NCI-H2081 (cell line): ENCODE measurements at regions not wholly inside any gene's neighbourhood (a gene's known extent, or its start where the extent isn't known, plus 50 kb on each side); places are given as distances from the start of the nearest gene placed in this dataset.

Experiments used
- DNase-seq, 2 experiments: peaks; one replicate each; lab custom pipeline; 2025; lab: John Stamatoyannopoulos, UW

DNA sequence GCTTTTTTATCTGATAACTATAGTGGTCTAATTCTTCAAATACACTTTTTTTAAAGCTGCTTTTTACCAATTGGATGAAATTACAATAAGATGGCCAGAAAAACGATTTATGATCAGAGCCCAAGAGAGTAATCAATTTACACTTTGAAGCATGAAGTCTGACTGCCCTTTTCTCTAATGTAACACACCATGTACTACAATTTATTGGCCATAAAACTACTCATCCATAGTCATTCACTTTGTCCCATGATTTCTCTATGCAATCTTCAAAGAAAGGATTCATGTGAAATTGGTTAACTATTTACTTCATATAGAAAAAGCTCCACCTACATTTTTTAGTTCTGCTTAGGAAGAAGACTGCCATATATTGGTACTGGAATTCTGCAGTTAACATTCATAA lies 73.6 kb upstream of the CAST start:
- no peak for DNase-seq

DNA sequence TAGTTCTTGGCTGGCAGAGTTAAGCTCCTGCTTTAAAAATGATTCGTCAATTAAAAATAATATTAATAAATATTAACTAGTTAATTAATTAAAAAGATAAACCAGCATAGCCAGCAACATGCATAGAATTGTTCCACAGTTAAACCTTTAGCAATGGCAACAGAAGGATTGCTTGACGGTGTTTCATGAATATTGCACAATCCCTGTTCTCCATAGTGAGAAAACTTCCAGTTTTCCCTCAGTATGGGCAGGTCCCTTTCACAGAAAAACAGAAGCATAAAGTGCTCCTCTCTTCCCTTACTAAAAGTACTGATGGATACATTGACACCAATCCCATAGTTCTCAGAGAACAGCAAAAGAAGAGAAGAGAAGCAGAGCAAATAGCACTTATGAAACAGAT lies 71.4 kb upstream of the CAST start:
- no peak for DNase-seq

DNA sequence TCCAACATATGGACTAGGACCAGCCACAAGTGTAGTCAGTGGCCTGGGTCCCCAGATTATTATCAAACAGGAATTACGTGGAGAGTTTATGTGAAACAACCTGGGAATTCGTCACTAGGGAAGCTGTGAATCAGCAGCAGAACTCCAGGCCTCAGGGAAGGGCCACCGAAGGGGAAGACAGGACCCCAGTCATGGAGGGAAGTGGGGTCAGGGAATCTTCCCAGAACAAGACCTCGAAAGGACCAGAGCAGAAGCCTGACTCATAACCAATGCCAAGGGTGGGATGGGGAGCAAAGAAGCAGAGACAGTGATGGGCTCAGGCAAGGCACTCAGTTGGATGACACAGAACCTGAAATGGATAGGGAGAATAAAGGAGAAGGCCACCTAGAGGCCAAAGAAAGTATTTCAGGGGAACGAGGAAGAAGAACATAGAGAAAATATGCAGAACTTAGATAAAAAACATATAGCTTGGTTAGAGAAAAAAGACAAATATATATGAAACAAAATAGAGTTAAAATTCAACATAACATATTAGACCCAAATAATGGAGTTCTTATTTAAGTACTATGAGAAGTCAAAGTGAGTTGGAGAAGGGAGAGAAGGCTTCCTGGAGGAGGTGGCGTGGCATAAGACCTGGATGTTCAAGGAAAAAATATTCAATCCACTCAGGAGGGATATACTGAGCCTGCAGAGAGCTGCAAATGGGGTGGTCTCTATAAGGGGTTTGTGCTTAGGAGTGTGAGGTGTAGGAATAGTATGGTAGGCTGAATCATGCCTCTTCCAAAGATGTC lies 66.7 kb upstream of the CAST start:
- peak in 1 of 2 experiments; percentile 6 for DNase-seq

DNA sequence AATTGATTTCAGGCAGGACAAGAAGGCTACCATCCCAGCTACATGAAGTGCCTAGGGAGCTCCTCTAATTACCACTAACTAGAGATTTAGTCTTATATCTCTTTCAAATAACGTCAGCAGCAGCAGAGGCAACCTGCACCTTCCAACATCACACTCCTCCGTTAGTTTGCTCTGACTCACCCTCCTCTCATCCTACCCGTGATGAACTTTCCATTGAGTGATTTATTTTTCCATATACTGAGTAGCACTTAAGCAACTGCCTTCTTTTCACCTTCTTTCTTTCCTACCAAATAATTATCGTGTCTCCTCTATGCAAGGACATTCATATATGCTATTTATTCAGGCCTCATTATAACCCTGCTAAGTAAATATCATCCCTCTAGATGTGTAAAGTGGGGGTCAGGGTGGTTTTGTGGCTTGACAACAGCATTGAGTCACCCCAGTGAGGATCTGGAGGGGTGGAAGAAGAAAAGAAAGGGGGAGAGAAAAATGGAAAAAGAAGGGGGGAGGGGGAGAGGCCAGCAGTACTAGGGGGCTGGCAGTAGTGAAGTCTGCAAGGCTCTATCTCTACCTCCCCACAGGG lies 64.6 kb upstream of the CAST start:
- no peak for DNase-seq

DNA sequence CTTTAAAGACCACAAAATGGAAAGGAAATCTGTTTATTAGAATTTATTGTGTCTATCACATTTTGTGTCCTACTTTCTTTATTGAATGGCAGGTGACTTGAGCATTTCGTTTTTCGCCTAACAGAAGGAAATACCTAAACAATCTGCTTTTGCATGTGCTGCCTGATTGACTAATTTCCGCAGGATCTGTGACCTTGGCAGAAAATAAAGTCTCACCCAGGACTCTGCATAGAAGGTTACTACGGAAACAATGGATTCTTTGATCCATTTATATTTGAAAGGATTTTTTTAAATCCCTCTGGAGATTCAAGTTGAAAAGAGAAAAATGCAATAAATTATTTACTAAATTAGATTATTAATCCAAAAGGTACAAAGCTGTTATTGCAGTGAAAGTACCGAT lies 61.0 kb upstream of the CAST start:
- DNase-seq = no peak

DNA sequence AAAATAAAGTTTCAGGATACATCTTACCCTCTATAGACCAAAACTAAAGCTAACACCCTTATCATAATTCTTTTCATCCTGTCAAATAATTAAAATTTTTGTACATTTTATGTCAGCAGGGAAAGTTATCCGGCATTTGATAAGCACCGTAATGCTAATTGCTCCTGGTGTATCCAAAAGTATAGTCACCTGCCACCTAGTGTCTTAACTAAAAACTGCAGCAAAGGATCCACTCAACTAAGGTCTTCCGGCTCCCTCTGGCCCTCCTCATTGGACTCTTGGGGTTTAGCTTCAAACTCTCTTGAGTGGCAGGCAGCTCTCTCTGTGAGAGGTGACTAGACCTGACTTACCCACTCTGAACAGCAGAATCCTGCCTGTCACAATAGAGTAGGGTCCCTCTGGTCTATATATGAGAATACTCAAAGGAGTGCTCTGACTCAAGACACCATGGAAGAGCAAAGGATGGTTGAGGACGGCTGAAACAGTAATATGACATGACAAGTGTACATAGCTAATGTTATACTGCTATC lies 60.4 kb upstream of the CAST start:
- DNase-seq = peak; percentile 64 to 73

DNA sequence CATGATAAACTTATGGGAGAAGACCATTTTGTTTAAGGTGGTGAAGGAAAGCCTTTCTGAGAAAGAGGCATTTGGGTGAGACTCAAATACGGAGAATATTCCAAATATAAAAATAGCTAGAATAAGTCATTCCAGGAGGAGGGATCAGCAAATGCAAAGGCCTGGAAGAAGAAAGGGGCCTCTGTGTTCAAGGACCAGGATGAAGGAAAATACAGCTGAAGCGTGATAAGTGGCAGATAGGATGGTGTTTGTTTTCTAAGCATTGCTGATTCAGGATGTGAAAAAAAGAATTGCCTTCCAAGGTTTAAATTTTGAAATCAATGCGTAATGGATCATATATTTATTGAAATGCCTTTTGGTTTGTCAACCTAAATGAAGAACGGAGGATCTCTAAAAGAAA lies 59.4 kb upstream of the CAST start:
- no peak for DNase-seq

DNA sequence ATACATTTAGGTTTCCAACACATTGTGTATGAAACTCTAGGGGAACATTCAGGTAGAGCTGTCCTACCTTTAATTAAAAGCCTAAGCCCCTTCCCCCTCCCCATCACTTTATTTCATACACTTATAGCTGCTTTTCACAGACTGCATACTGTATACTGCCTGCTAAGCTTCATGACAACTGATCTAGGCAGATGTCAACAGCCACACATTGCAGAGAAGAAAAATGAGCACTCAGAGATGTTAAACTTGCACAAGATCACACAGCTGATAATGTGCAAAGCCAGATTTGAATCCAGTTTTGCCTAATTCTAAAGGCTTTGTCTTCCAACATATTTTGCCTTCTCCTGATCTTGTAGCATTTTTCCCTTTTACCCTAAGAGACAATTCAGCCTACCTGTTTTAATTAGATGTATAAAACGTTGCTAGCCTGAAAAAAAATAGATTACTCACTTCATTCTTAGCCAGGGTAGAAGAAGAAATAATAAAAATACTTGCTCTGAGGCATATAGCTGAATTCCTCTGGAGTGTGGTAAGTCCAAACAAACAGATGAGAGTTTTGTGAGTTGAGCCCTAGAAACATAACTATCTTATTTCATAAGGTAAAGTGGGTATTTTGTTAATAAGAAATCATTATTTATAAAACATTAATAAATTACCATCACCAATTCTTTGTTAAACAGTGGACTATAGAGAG lies 56.9 kb upstream of the CAST start:
- DNase-seq = no peak

DNA sequence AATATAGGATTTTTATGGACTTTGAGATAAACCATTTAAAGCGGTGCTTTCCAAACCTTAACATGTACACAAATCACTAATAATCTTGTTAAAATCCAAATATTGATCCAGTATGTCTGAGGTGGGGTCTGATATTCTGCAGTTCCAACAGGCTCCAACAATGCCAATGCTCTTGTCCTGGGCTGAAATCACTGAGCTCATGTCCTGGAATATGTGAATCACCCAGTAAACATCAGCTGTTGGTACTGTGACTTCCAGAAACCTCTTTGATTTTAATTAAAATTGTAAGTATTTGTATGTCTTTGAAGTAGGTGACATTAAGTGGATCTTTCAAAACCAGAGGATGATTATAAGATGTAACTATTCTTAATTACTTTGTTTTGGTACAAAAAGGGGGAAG lies 52.8 kb upstream of the CAST start:
- DNase-seq = no peak

DNA sequence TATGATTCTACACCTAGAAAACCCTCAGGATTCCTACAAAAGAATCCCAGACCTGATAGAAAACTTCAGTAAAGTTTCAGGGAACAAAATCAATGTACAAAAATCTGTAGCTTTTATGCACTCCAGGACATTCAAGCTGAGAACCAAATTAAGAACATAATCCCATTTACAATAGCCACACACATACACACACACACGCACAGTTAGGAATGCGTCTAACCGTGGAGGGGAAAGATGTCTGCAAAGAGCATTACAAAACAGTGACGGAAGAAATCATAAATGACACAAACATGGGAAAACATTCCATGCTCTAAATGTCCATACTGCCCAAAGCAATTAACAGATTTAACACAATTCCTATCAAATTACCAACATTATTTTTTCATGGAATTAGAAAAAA lies 51.4 kb upstream of the CAST start:
- no peak for DNase-seq

DNA sequence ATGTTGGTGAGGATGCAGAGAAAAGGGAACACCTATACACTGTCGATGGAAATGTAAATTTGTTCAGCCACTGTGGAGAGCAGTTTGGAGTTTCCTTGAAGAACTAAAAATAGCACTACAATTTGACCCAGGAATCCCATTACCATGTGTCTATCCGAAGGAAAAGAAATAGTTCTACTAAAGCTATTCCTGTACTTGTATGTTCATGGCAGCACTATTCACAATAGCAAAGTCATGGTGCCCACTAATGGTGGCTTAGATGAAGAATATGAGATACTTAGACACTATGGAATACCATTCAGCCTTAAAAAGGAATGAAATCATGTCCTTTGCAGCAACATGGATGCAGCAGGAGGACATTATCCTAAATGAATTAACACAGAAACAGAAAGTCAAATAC lies 50.2 kb upstream of the CAST start:
- no peak for DNase-seq
